NT2/D1 (cell line): ENCODE measurements at regions not wholly inside any gene's neighbourhood (a gene's known extent, or its start where the extent isn't known, plus 50 kb on each side); places are given as distances from the start of the nearest gene placed in this dataset.

Experiments used
- SUZ12 ChIP-seq: IDR thresholded peaks from 2 replicates; pipeline ENCODE4 v1.6.1; 2011; ENCODE audit not compliant: insufficient read length, insufficient read depth; ENCODE audit errors: extremely low read depth
- YY1 ChIP-seq: IDR thresholded peaks from 2 replicates; pipeline ENCODE4 v1.6.1; 2011; ENCODE audit not compliant: insufficient read length, insufficient read depth
- ZNF274 ChIP-seq: IDR thresholded peaks from 2 replicates; pipeline ENCODE4 v1.6.1; 2011; ENCODE audit warnings: mild to moderate bottlenecking, low read depth, low read length

DNA sequence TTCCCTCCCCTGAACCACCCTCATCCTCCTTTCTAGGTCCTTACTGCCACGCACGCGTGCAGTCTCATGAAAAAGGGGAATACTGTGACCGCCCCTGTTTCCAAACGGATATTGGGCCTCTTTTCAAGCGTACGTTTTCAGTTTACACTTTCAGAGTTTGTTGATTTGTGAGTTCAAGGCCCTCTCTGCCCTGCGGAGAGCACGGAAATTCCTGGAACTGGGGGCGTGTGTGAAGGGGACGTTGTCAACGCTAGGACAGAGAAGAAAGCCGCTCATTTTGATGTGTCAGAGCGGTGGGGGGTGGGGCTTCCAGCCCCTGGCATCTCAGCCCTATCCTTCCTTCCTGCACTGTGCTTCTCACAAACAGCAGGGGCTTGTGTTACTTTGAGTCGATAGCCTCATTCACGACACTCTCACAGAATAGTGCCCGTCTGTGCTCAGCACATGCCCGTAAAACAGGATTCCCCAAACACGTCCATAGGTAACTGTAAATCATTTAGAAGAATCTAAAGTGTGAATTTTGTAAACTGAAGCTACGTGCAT lies 137.6 kb upstream of the PEG3 start:
- TF ChIP-seq SUZ12 (no peak), ZNF274 (no peak), YY1 (no peak)
